Fibroblast of gingiva (primary cell): ENCODE measurements at regions not wholly inside any gene's neighbourhood (a gene's known extent, or its start where the extent isn't known, plus 50 kb on each side); places are given as distances from the start of the nearest gene placed in this dataset.
"Not testable (repeated sequence)": the region's sequence is repeated elsewhere in the genome, so short reads cannot be mapped to it uniquely, and the experiment has no call there.

Experiments
- DNase-seq: peaks from one replicate; pipeline ENCODE4 v3.0.0-alpha.2; 2011; ENCODE audit warnings: low read depth

GRCh38 chr1:116298213-116298579 lies 74.8 kb upstream of the ATP1A1 start:
- not testable (repeated sequence) for DNase-seq

GRCh38 chr1:116298746-116299145 lies 74.3 kb upstream of the ATP1A1 start:
- DNase-seq: no peak

DNA sequence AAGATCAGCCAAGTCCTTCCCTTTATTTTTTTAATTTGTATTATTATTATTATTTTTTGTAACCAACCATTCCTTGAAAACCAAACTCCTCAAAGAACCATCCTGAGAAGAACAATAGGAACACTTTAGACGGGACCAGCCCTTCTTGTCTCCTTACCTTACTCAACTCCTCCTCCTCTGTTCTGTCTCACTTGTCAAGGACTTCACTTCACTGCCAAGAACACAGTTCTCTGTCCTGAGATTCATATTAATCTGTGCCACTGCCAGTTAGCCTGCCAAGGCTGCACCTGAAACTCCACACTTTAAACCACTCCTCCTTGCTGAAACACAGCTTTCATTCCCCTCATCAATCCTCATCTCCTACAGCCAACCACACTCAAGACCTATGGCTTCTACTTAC lies 73.8 kb upstream of the ATP1A1 start:
- DNase-seq: no peak

DNA sequence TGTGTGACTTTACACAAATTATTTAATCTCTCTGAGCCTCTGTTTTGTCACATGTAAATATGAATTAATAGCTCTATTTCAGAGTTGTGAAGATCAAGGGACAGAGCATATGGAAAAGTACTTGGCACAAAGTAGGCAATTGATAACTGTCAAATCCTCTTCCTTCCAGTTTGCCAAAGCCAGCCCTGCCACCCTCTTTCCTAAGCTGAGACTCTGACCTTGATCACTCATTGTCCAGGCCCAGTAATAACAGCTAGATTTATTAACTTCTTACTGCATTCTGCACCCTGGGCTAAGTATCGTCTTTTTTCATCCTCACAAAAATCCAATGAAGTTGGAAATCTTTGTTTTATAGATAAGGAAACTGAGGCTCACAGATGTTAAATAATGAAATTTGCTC lies 70.8 kb upstream of the ATP1A1 start:
- DNase-seq: no peak

DNA sequence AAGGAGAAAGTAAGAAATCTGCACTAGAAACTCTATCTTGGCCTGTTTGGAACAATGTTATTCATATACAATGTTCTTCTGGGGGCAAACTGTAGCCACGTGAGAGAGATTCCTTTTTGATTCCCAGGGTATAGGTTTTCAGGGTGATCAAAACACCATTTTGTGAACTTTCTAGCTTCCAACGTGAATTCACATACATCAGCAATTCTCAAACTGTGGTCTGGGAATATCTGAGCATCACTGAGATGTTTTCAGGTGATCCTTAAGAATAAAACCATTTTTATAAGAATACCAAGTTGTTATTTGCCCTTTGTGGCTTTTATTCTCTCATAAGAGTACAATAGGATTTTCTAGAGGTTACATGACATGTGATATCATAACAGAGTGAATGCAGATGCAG lies 66.9 kb upstream of the ATP1A1 start:
- no peak for DNase-seq

- DNase-seq: no peak
Observed at GRCh38 chr1:116306840-116307442, 66.1 kb upstream of the ATP1A1 start.

GRCh38 chr1:116308276-116308675 lies 64.8 kb upstream of the ATP1A1 start:
- DNase-seq: no peak

DNA sequence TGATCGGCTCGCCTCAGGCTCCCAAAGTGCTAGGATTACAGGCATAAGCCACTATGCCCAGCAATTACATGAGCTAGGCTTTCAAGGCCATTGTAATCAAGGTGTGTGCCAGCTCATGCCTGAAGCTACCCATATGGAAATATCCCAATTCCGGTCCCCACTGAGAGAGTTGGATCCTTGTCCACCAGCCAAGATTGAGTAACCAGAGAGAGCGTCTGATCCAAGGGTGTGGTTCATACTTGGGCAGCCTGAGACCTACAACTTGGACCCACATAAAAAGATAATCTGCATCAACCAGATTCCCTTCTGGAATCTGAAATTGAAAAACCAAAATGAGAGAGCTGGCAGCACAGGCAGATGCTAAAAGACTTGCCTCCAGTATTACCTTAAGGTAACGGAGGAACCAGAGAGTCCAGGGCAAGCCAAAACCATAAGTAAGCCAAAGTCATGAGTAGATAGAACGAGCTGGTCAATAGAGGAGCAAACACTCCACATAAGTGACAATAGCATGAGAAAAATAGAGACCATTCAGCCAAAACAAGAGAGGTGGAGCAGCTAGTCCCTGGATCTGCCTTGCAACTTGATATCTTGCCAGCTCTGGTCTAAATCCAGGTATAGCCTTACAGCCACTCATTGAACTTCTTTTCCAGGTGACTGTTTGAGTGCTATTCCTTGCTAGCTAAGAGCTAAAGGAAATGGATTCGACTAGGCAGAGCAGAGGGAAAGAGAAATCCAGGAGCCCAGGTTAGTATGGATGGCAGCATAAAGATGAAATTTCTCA lies 63.8 kb upstream of the ATP1A1 start:
- DNase-seq: no peak

GRCh38 chr1:116310180-116310579 lies 62.9 kb upstream of the ATP1A1 start:
- no peak for DNase-seq

DNA sequence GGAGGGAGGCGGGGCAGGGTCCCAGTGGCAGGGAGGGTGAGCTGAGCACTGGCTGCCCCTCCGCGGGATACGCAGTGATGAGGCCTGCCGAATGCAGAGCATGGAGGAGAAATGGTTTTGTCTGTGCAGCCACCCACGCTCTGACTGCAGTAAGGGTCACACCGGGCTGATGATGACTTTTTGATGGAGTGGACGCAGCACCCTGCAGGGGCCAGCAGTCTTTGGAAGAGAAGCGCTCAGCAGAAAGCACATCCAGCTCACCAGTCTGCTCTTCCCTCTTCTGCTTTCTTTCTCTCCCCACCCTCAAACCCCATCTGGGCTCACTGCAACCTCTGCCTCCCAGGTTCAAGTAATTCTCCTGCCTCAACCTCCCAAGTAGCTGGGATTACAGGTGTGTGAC lies 61.9 kb upstream of the ATP1A1 start:
- DNase-seq: no peak

GRCh38 chr1:116311756-116312680 lies 61.0 kb upstream of the ATP1A1 start:
- no peak for DNase-seq

- DNase-seq: no peak
Observed at GRCh38 chr1:116312681-116313069, 60.4 kb upstream of the ATP1A1 start.

- DNase-seq: no peak
Observed at GRCh38 chr1:116313776-116314175, 59.3 kb upstream of the ATP1A1 start.

DNA sequence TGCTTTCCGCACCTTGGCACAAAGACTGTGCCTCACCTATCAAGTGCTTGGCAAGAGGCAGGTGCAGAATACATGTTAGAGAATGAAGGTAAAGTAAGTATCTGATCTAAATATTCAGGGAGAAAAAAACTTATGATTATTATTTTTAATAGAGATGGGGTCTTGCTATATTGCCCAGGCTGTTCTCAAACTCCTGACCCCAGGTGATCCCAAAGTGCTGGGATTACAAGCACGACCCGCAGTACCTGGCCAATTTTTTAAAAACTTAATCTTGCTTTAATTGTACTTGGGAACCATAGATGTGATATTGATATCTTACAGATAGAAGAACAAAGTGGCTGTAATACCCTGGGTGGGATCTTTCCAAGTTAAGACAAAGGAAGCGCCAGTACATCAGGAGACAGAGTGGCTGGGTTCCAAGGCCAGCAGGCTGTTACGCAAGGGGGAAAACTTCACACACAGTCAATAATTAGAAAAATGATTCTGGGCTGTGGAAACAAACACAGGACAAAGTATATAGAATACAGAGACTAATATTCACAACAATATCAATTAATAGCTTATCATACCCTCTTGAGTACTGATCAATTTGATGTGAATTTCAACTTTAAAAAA lies 58.6 kb upstream of the ATP1A1 start:
- DNase-seq: peak; percentile 9

- DNase-seq: no peak
Observed at GRCh38 chr1:116316373-116316772, 56.7 kb upstream of the ATP1A1 start.

- DNase-seq: no peak
Observed at GRCh38 chr1:116318897-116319296, 54.1 kb upstream of the ATP1A1 start.

- DNase-seq: no peak
Observed at GRCh38 chr1:116320874-116321273, 52.2 kb upstream of the ATP1A1 start.

GRCh38 chr1:116321766-116322175 lies 51.3 kb upstream of the ATP1A1 start:
- no peak for DNase-seq

- no peak for DNase-seq
Observed at GRCh38 chr1:116322752-116323405, 50.2 kb upstream of the ATP1A1 start.
